Fibroblast of lung (primary cell): ENCODE measurements at regions not wholly inside any gene's neighbourhood (a gene's known extent, or its start where the extent isn't known, plus 50 kb on each side); places are given as distances from the start of the nearest gene placed in this dataset.

ENCODE experiments used
- EZH2 ChIP-seq: IDR thresholded peaks from 2 replicates; pipeline ENCODE4 v1.5.1; 2012; ENCODE audit warnings: low read length, control low read depth, mild to moderate bottlenecking; ENCODE audit errors: missing control alignments
- TF ChIP-seq, protein P1 (sequence below), 2 donors: IDR thresholded peaks in 1 of 2; conservative IDR thresholded peaks in 1 of 2; 1 replicate in 1 of 2; 2 replicates in 1 of 2; pipeline ENCODE4 v1.5.1; 2011 to 2012; ENCODE audit warnings: low read length in 2 of 2, control low read depth in 1 of 2, inconsistent platforms in 1 of 2, low read depth in 1 of 2, mild to moderate bottlenecking in 1 of 2

DNA sequence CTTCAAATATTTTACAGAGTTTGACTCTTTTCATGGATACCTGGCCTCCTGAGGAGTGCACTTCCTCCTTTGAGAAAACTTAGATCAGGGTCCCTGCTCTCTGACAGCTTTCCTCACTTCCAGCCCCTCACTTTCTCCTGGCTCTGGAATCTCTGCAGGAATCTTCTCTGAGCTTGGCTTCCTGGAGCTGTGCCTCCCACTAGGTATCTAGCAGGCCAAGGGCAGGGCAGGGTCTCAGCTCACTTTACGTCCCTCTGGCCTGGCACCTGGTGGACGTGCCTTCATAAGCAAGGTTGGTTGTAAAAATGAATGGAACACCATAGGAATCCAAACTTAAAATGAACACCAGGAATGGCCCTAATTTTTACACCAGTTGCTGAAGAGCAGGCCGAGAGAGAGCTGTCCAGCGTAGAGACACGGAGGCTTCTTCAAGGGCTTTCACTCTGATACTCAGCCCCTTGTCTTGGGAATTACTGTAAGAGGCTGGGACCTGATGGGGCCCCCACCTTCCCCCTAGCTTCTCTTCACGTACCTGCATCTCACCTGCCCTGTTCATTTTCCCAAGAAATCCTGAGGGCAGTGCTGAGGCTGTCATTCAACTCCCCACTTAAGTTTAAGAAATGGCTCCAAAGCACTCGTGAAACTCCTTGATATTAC, 426.9 kb upstream of the ID2 start:
- TF ChIP-seq, protein P1, sequence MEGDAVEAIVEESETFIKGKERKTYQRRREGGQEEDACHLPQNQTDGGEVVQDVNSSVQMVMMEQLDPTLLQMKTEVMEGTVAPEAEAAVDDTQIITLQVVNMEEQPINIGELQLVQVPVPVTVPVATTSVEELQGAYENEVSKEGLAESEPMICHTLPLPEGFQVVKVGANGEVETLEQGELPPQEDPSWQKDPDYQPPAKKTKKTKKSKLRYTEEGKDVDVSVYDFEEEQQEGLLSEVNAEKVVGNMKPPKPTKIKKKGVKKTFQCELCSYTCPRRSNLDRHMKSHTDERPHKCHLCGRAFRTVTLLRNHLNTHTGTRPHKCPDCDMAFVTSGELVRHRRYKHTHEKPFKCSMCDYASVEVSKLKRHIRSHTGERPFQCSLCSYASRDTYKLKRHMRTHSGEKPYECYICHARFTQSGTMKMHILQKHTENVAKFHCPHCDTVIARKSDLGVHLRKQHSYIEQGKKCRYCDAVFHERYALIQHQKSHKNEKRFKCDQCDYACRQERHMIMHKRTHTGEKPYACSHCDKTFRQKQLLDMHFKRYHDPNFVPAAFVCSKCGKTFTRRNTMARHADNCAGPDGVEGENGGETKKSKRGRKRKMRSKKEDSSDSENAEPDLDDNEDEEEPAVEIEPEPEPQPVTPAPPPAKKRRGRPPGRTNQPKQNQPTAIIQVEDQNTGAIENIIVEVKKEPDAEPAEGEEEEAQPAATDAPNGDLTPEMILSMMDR (conservative IDR thresholded peaks at IDR 0.05 in 1 of 2, IDR thresholded peaks at IDR 0.05 in 1 of 2; ENCODE audit: low read depth in 1 of 2, low read length in 2 of 2), result no peak
- TF ChIP-seq EZH2, result no peak
